HG03432 (cell line): ENCODE measurements at regions not wholly inside any gene's neighbourhood (a gene's known extent, or its start where the extent isn't known, plus 50 kb on each side); places are given as distances from the start of the nearest gene placed in this dataset.
A peak's percentile ranks its signal among the peaks of the same experiment; 100 is the strongest.
"Not testable (repeated sequence)": the region's sequence is repeated elsewhere in the genome, so short reads cannot be mapped to it uniquely, and the experiment has no call there.

ENCODE experiments used
- ATAC-seq: cut with Tn5 transposase; IDR thresholded peaks from one replicate; pipeline ENCODE4 v1.9.1; 2021; ENCODE audit warnings: mild to moderate bottlenecking, moderate library complexity; ENCODE audit not compliant: unreplicated experiment

DNA sequence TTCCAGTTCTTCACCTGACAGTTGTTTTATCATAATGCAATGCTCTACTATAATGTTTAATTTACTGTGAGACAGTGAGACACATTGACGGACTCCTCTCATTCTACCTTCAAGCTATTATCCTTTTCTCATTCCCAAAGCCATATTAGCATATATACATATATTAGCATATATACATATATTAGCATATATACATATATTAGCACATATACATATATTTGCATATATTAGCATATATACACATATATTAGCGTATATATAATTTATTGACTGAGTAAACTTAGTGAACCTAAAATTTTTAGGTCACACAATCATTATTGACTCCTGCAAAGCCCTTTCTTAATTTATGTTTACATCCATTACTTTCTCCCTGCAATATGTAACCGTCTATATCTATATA, 555.0 kb upstream of the ADGRB3 start:
- ATAC-seq, result no peak

DNA sequence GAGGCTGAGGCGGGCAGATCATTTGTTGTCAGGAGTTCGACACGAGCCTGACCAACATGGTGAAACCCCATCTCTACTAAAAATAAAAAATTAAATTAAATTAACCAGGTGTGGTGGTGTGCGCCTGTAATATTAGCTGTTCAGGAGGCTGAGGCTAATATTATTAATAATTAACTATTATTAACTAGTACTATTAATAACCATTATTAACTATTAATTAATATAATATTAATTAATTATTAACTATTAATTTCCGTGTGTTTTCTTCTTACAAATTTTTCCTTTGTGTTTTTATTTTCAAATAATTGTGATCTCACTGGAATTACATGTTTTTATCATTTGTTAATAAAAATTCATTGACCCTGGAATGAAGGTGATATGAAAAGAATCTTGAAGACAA, 557.4 kb upstream of the ADGRB3 start:
- ATAC-seq, result no peak

DNA sequence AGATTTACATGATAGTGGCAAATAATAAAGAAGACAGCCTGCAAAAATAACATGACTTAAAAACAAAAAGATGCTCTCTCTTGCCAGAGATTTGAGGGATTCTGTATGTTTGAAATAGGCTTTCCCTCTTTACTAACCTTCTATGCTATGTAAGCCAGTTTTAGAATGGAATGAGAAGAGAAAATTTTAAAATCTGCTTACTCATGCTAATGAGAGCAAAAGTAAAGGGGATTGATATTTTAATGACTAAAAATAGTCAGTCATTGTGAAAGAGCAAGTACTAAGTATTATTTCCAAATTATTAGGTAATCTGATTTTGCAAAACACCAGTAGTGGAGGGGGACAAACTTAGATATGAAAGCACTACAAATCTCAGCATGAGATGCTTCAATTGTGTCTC, 563.3 kb upstream of the ADGRB3 start:
- ATAC-seq, result no peak

DNA sequence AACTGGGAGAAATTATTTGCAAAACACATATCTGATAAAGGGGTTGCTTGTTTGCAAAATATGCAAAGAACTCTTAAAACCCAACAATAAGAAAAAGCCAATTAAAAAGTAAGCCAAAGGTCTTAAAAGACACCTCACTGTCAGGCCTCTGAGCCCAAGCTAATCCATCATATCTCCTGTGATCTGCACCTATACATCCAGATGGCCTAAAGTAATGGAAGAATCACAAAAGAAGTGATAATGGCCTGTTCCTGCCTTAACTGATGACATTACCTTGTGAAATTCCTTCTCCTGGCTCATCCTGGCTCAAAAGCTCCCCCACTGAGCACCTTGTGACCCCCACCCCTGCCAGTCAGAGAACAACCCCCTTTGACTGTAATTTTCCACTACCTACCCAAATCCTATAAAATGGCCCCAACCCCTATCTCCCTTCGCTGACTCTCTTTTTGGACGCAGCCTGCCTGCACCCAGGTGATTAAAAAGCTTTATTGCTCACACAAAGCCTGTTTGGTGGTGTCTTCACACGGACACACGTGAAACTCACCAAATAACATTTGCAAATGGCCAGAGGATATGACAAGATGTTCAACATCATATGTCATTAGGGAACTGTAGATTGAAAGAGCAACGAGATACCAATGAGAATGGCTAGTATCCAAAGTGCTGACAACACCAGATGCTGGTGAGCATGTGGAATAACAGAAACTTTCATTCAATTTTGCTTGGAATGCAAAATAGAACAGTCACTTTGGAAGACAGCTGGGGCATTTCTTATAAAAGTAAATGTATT, 565.0 kb upstream of the ADGRB3 start:
- no peak for ATAC-seq

DNA sequence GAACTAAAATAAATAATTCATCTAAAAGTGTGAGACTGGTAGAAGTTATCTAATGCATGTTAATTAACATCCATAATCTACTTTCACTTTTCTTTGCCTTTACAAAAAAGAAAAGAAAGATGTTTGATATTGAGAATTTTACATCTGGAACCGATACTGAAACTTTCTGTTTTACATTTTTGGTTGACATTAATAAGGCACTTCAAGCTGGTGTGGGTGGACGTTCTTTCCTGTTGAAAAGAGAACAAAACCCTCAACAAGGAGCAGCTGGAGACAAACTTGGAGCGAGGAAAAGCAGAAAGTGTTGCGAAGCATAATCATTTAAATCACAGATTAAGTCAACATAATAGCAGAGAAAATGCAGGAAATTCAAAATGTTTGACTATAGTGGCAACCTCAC, 575.2 kb upstream of the ADGRB3 start:
- ATAC-seq, result peak; percentile 96

DNA sequence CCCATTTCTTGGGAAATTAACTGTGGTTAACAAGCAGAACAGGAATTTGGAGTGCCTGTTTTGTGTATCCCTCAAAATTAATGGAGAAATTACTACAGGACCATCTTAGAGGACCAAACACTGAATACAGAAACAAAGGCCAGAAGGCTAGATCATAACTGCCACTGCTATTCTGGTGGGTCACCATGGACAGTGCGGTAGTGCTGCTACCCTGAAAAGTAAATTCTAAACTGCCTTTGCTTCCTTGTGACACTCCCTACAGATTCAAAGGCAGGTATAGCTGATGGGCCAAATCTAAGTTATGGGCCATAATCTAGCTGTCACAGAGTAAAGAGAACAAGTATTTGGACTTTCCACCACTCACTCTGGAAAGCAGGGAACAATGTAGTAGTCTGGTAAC, 575.8 kb upstream of the ADGRB3 start:
- ATAC-seq, result peak; percentile 19

DNA sequence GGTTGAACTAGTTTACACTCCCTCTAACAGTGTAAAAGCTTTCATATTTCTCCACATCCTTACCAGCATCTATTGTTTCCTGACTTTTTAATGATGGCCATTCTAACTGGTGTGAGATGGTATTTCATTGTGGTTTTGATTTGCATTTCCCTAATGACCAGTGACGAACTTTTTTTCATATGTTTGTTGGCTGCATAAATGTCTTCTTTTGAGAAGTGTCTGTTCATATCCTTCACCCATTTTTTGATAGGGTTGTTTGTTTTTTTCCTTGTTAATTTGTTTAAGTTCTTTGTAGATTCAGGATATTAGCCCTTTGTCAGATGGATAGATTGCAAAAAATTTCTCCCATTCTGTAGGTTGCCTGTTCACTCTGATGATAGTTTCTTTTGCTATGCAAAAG, 578.5 kb upstream of the ADGRB3 start:
- ATAC-seq, result not testable (repeated sequence)

DNA sequence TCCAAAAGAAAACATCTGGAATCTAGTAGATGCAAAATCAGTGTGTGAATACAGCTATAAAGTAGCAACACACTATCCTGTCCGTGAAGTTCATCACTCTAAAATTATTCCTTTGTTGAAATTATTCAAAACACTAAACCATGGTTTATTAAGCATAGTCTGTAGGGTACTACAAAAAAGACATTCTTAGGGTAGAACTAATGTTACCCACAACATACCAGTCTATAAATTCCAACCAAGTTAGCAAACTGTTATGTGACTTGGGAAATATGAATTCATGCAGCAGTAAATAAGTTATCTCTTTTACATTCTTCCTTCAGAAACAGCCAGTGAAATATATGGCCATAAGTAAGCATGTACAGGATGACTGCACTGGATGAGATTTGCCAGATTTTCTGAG, 580.3 kb upstream of the ADGRB3 start:
- ATAC-seq, result no peak

DNA sequence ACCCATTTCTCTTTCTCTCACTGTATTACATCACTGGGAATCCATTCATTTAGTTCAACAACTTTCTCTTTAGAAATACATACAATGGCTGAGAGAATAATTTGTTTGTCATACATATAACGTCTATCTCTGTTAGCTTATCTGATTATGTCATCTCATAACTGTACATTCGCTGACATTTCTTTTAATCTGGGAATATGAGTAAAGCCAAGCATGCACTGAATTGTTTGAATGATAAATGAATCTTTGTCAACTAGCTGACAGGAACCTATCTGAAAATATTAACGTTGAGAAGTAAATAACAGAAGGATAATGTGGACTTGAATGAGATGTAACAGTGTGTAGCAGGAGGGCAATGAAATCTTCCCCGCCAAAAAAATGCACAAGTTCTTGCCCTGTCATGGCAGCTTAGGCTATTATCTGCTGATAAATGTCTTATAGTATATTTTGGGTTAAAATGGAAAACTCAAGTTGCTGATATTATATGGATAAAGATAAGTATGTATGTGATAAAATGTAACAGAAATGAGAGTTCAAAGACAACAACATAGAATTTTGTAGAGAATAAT, 581.2 kb upstream of the ADGRB3 start:
- ATAC-seq, result no peak

DNA sequence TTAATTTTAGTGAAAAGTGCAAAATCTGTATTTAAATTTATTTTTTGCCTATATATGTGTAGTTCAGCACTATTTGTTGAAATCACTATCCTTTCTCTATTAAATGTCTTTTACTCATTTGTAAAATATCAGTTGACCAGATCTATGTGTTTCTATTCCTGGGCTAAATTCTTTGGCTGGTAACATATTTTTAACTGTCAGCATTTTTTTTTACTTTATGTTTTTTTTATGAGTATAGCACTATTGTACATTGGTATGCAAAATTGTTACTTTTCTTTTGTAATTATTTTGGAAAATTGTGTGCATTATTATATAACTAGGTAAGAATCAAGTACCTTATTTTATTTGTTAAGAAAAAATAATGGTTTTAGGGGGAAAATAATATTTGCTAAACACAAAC, 582.8 kb upstream of the ADGRB3 start:
- ATAC-seq, result no peak

DNA sequence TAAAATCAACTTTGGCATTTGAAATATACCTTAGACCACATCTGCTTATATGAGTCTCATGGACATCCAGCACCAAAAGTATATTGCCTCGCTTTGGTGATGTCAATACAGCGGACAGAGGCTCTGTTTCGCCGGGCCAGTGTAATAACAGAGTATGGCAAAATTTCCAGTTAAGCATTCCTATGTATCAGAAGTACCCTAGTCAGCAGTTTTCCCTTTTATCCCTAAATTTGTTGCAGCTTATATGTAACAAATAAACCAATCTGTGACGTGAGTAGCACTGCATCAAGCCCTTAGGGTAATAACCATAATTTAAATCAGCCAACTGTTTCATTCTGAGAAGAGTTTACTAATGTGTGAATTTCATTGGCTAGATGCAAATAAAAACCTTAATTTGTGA, 585.5 kb upstream of the ADGRB3 start:
- no peak for ATAC-seq

DNA sequence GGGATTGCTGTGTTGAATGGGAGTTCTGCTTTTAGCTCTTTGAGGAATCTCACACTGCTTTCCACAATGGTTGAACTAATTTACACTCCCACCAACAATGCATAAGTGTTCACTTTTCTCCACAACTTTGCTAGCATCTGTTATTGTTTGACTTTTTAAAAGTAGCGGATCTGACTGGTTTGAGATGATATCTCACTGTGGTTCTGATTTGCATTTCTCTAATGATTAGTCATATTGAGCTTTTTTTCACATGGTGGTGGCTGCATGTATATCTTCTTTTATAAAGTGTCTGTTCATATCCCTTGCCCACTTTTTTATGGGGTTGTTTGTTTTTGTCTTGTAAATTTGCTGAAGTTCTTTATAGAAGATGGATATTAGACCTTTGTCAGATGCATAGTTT, 588.3 kb upstream of the ADGRB3 start:
- ATAC-seq, result no peak

DNA sequence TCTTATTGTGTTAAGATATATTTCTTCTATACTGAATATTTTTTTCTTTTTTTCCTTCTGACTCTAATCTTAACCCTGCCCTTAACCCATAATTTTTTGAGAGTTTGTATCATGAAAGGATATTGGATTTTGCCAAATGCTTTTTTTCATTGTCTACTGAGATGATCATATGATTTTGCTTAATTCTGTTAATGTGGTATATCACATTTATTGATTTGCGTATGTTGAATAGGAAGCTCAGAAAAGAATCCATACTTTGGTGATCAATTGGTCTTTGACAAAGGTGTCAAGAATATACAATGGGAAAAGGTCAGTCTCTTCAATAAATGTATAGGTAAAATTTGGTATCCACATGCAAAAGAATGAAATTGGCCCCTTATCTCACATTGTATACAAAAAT, 588.8 kb upstream of the ADGRB3 start:
- no peak for ATAC-seq

DNA sequence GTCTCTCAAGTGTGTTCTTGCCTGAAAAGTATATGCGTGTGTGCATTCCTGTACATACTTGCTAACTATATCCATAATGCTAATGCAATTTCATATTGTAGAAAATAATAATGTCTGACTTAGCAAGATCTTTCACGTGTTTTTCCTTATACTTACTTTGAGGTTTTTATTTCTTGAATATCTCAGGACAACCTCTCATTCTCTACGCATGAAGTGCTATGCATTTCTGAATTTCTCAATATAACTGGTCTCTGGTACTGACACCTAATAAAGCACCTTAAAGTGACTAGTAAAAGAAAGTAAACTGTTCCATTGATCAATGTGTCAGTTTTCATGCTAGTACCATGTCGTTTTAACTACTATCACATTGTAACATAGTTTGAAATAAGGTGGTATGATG, 589.9 kb upstream of the ADGRB3 start:
- no peak for ATAC-seq

DNA sequence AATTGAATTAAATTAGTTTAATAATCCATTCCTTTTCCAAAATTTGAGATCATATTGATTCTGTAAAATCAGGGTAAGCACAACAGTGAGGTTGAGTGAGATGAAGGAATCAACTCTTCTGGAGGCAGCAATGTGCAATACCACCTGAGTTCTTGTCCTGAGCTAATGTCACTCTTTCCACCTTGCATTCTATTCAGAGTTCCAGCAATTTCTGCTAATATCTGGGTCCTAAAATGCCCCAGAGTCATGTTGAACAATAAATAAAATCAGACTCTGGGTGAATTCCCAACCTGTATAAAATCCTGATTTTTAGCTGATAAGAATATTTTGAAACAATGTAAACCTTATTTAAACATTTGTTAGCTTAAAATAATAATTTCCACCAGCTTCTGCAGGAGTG, 590.8 kb upstream of the ADGRB3 start:
- ATAC-seq, result no peak

DNA sequence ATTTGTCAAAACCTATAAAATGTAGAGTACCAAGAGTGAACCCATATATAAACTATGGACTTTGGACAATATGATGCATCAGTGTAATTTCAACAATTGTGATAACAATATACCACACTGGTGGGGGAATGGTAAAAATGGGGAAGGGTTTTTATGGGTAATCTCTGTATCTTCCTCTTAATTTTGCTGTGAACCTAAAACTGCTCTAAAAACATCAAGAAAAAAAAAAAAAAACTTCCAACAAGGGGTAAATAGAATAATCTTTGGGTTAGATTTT, 592.0 kb upstream of the ADGRB3 start:
- ATAC-seq, result no peak

DNA sequence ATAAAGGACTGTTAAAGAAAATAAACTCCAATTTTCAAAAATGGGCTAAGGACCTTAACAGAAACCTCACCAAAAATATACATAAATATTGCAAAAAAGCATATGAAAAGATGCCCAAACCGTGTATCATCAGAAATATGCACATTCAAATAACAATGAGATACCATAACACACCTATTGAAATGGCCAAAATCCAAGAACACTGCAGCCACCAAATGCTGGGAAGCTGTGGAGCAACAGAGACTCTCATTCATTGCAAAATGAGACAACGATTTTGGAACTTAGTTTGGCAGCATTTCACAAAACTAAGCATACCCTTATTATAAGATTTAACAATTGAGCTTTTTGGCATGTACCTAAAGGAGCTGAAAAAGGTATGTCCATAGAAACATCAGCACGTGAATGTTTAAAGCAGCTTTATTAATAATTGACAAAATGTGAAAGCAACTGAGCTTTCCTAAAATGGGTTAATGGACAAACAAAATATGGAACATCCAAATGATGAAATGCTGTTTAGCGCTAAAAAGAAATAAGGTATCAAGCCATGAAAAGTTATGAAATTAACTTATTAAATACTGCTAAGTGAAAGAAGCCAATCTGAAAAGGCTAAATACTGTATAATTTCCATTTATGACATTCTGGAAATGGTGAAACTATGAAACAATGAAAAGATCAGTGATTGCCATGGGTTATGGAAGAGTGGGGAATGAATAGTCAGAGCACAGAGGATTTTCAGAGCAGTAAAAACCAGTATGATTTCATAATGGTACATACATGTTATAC, 592.6 kb upstream of the ADGRB3 start:
- no peak for ATAC-seq

DNA sequence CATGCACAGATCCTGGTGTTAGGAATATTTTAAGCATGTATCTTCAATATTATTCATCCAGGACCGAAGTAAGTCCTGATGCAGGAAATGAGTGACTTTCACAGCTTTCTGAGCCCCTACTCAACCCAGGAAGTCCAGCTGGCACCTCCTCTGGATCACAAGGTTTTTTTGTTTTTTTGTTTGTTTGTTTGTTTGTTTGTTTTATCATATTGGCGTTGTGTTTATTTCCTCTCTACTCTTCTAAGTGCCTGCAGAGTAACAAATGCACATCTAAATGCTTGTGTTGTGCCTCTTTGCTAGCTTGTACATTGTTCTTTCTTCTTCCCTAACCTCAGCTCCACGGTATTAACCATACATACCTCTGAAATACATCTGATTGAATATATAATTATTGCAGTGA, 594.3 kb upstream of the ADGRB3 start:
- no peak for ATAC-seq

DNA sequence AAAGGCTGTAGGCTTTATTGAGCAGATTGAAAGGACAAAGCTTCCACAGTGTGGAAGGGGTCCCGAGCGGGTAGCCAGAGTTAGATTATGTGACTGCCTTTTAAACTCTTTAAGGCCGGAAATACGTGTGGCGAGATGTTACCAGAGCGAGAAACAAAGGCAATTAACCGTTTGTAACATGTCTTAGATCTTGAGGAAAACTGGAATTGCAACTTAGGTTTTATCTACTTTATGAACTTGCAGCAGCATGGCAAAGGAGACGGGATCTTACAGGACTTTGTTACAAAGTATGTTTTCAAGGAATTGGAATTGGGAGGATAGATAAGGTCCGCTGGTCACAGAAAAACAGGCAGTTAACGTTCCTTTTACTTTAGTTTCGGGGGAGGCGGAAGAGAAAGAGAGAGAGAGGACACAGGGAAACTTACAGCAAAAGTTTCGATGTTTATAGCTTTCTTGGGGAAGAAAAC, 594.7 kb upstream of the ADGRB3 start:
- ATAC-seq, result no peak

DNA sequence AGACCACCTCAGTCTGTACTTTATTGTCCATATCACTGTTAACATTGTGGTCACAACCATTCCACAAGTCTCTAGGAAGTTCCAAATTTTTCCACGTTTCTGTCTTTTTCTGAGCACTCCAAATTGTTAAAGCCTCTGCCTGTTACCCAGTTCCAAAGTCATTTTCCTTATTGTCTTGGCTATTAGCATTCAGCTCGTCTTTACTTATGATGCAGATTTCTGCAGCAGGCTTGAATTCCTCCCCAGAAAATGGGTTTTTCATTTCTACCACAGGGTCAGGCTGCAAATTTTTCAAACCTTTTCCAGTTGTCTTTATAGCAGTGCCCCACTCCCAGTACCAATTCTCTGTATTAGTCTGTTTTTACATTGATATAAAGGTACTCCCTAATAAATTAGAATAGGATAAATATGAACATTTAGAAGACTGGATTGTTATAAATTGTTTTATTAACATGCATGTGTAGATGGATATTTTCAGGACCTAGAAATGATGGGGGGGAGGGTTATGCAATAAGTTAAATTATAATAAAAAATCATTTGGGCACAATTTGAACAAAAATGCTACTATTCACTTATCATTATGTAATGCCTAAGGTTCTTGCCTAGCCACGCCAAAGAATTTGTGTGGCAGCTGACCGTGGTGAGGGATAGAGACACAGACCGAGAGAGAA, 595.3 kb upstream of the ADGRB3 start:
- ATAC-seq, result no peak

DNA sequence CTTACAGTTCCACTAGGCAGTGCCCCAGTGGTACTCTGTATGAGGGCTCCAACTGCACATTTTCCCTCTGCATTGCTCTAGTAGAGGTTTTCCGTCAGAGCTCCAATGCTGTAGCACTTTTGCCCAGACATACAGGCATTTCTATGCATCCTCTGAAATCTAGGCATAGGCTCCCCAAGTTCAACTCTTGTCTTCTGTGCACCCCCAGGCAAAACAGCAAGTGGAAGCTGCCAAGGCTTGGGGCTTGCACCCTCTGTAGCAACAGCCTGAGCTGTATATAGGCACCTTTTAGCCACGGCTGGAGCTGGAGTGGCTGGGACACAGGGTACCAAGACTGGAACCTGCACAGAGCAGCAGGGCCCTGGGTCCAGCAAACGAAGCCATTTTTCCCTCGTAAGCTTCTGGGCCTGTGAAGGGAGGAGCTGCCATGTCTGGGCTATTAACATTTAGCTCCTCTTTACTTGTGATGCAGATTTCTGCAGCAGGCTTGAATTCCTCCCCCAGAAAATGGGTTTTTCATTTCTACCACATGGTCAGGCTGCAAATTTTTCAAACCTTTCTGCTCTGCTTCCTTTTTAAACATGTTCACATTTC, 596.2 kb upstream of the ADGRB3 start:
- no peak for ATAC-seq
